ENCODE measurements at regions not wholly inside any gene's neighbourhood (a gene's known extent, or its start where the extent isn't known, plus 50 kb on each side); places are given as distances from the start of the nearest gene placed in this dataset.
A peak's percentile ranks its signal among the peaks of the same experiment; 100 is the strongest.

- peak; percentile 56 for DNase-seq
Observed at GRCh38 chr14:100012478-100013327, 52.5 kb upstream of the EVL start.

GRCh38 chr14:100015251-100015655 is 50.0 kb upstream of the EVL start:
- Histone ChIP-seq H3K9me3 (ENCODE audit: control insufficient read depth, low read length) (no peaks in the 10 kb centered on the region), H3K4me3 (ENCODE audit: insufficient read depth in 1 of 2, low read depth in 1 of 2, low read length in 2 of 2) (no peak overlapping the region), H3K4ac (ENCODE audit: low read depth in 1 of 2, low read length in 2 of 2) (peak overlapping the region in 1 of 2 experiments; percentile 38), H2BK5ac (ENCODE audit: low read depth, low read length, poor library complexity, severe bottlenecking) (no peak overlapping the region), H3K36me3 (ENCODE audit: control insufficient read depth in 1 of 2, insufficient read depth in 2 of 2, low read depth in 1 of 2, low read length in 2 of 2) (no peaks in the 10 kb centered on the region), H3K9ac (ENCODE audit: low read length) (no peak overlapping the region), H2BK15ac (ENCODE audit: low read depth, poor library complexity, severe bottlenecking) (no peak overlapping the region), H3K4me2 (ENCODE audit: low read length, poor library complexity, severe bottlenecking) (no peak overlapping the region), H4K91ac (ENCODE audit: low read length) (peak overlapping the region; percentile 70), H3K27ac (ENCODE audit: low read length, poor library complexity, severe bottlenecking) (no peak overlapping the region), H3K23ac (ENCODE audit: low read length in 2 of 2) (no peak overlapping the region), H3K4me1 (ENCODE audit: control insufficient read depth, insufficient read depth, low read depth, low read length) (peaks cover 10% of the 10 kb centered on the region), H2BK12ac (ENCODE audit: low read length in 2 of 2) (no peak overlapping the region), H3K27me3 (ENCODE audit: control insufficient read depth in 1 of 2, insufficient read depth in 1 of 2, low read length in 2 of 2) (no peaks in the 10 kb centered on the region), H2AK5ac (ENCODE audit: low read length, severe bottlenecking) (no peak overlapping the region), H2AFZ (ENCODE audit: low read depth, low read length) (peak overlapping the region; percentile 60), H4K8ac (ENCODE audit: low read length) (peak overlapping the region; percentile 92), H3K14ac (ENCODE audit: low read length in 2 of 2) (peak overlapping the region in 1 of 2 experiments; percentile 66), H3K79me1 (replicated peaks; ENCODE audit: low read length, poor library complexity, severe bottlenecking) (peaks cover 30% of the 10 kb centered on the region), H2BK120ac (ENCODE audit: low read depth, low read length) (peak overlapping the region; percentile 39), H3K18ac (ENCODE audit: low read depth in 1 of 2, low read length in 2 of 2) (peak overlapping the region; percentile 18 to 91)
- DNase-seq: peak; percentile 83
- WGBS: 30% methylated on average over 9 of the region's 9 CpGs

More at GRCh38 chr14:100012478-100013327, 52.5 kb upstream of the EVL start:
- Histone ChIP-seq H3K18ac (ENCODE audit: low read depth in 1 of 2, low read length in 2 of 2) (no peak overlapping the region), H3K14ac (ENCODE audit: low read length in 2 of 2) (no peak overlapping the region), H3K27ac (ENCODE audit: low read length, poor library complexity, severe bottlenecking) (no peak overlapping the region), H3K36me3 (ENCODE audit: control insufficient read depth in 1 of 2, insufficient read depth in 2 of 2, low read depth in 1 of 2, low read length in 2 of 2) (no peaks in the 10 kb centered on the region), H2BK15ac (ENCODE audit: low read depth, poor library complexity, severe bottlenecking) (no peak overlapping the region), H2BK120ac (ENCODE audit: low read depth, low read length) (no peak overlapping the region), H2BK5ac (ENCODE audit: low read depth, low read length, poor library complexity, severe bottlenecking) (no peak overlapping the region), H3K4me2 (ENCODE audit: low read length, poor library complexity, severe bottlenecking) (no peak overlapping the region), H3K9me3 (ENCODE audit: control insufficient read depth, low read length) (no peaks in the 10 kb centered on the region), H2AK5ac (ENCODE audit: low read length, severe bottlenecking) (no peak overlapping the region), H3K27me3 (ENCODE audit: control insufficient read depth in 1 of 2, insufficient read depth in 1 of 2, low read length in 2 of 2) (no peaks in the 10 kb centered on the region), H2BK12ac (ENCODE audit: low read length in 2 of 2) (no peak overlapping the region), H3K23ac (ENCODE audit: low read length in 2 of 2) (no peak overlapping the region), H3K9ac (ENCODE audit: low read length) (no peak overlapping the region), H2AFZ (ENCODE audit: low read depth, low read length) (no peak overlapping the region), H3K4ac (ENCODE audit: low read depth in 1 of 2, low read length in 2 of 2) (no peak overlapping the region), H3K4me1 (ENCODE audit: control insufficient read depth, insufficient read depth, low read depth, low read length) (peaks cover 1% of the 10 kb centered on the region), H3K4me3 (ENCODE audit: insufficient read depth in 1 of 2, low read depth in 1 of 2, low read length in 2 of 2) (no peak overlapping the region), H4K91ac (ENCODE audit: low read length) (no peak overlapping the region), H3K79me1 (replicated peaks; ENCODE audit: low read length, poor library complexity, severe bottlenecking) (peaks cover 29% of the 10 kb centered on the region), H4K8ac (ENCODE audit: low read length) (no peak overlapping the region)
- WGBS: 92% methylated on average over 2 of the region's 2 CpGs
